MV-4-11 (cell line): ENCODE measurements at regions not wholly inside any gene's neighbourhood (a gene's known extent, or its start where the extent isn't known, plus 50 kb on each side); places are given as distances from the start of the nearest gene placed in this dataset.

ENCODE experiments used
- DNase-seq: peaks from one replicate; lab custom pipeline; 2025; lab: John Stamatoyannopoulos, UW

DNA sequence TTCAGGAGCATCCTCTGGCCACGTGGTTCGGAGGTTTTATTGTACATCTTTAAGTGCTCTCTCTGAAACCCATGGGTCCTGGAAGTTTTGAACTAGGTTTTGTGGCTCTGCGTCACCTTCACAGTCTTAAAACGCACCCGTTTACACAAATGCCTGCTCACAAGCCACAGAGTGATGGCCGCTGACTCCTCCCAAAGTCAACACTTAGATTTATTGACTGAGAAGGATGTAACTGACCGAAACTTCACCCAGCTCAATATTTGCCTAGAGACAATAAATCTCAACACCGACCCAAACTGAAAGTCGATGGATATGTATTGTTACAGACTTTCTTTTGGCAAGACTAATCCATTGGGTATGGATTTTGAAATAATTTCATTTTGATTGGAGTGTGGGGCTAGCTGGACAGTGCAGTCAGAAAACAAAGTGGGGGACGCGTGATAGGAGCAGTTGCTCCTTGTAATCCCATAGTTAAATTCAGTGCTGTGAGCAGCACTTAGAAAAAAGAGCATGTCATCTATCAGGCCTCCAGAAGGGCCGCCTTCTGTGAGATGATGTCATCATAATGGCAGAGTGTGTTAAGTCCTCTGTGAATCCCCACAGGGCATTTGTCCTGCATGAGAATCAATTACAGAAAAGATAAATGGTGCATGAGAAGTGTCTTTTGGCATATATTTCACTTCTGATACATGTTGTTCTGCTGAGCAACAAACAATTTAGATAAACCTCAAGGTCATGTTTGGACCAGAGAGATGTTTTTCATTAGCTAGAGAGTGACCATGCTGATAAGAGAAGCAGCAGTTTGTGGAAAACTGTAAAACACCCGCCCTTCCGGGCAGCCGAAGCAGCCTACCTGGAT is 183.7 kb downstream of the INO80D start:
- no peak for DNase-seq

DNA sequence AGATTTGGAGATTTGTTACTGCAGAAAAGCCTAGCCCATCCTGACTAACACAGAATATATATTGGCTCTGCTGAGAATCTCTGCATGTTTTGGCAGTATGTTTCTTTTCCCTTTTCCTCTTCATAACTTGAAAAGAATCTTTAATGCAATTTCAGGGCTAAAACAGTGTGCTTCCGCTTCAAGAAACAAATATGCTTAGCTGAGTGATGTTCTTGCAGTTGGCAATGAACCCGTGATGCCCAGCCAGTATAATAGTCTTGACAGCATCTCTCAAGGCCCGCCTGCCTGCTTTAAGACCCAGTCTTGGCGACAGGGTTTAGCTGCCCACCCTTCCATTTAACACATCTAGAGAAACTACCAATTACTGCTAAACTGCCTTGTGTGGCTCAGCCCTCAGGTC is 184.5 kb downstream of the INO80D start:
- no peak for DNase-seq

DNA sequence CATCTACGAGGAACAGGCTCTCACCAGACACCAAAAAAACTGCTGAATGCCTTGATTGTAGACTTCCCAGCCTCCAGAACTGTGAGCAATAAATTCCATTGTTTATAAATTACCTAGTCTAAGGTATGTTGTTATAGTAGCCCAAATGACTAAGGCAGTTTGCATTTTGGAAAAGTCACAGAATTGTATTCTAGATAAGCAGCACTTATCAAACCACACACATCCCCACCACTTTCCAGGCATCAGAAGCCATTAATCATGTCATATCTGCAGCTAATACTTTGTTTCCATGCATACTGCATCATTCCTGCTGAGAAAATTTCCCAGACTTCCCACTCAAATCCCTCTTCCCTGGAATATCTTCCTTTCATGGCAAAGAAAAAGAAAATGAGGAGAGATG is 187.2 kb downstream of the INO80D start:
- no peak for DNase-seq

DNA sequence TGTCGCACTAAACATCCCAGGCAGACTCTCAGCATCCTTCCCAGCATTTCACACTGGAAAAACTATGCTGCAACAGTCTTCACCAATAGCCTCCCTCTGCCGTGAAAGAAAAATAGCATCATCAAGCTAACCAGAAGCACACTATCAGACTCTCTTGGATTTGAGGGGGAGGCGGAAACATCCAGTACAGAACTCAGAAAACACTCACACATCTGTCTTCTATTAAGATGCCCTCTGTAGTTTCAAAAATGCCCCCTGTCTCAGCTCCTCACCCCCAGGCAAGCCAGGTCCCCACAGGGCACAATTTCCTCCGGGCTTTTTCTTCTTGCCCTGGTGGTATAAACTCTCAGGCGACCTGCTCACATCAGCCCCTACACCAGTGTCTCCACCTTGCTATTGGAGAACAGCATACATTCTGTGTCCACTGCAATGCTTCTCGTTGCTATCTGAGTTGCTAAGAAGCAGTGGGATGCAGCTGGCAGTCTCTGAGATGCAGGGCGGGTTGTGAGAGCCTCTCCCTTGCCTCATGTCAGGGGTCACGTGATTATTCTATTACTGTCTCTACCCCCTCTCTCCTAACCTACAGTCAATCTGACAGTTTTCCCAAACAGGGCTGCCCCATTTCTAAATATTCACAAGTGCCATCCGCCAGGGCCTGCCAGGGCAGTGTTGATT is 189.9 kb downstream of the INO80D start:
- DNase-seq, result no peak

DNA sequence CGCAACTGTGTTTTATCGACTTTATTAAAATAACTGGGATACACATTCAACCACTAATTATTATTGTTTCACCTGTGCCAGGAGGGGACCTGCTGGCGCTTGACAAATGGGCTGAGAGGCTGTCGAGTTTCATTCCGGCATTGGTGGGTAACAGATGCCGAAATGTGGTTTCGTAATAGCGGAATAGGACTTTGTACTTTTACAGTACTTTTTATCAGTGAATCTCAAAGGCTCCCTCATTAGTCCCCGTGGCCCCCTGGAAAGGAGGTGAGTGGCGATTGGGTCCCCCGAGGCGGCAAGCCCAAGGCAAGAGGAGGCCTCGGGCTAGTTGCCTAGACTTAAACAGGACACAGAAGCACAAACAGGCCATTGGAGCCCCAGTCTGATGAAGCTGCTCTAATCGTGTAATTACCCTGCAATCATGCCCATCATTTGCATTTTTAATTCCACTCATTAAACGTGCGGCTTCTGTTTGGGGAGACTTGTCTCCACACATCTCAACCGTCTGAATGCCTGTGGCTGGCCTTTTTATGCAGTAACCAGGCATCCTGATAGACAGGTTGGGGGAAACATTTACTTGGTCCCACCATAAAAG is 193.2 kb downstream of the INO80D start:
- no peak for DNase-seq

DNA sequence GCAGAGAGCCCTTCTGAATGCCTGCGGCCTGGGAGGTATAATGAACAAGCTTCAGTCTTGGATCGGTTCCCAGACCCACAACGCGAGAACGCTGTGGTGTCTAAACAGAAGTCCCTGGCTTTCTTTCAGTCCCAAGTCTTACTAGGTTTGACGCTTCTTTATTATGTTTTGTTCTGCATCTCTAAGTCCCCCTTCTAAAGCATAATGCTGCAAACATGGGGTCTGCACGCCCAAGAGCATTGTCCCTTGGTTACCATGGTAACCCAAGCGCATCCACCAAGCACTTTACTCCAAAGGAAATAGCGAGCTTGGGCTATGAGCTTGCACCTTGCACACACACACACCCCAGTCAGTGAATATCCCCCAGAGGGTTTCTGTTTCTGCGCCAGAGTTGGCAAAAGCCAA is 193.7 kb downstream of the INO80D start:
- no peak for DNase-seq

DNA sequence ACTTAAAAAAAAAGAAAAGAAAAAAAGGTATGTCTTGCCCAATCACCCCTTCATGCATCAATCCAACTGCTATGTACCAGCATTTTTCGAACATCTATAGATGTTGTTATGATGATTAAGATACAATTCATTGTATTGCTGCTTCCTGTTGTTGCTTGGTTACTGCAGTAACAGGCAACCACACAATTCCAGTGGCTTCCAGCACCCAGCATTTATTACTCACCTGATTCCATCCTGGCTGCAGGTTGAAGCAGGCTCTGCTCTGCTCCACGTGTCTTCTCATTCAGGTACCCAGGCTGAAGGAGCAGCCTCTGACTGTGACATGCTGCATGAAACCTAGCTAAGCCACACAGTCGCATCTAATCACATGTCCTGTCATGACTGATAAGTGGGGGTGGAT is 196.9 kb downstream of the INO80D start:
- DNase-seq, result no peak

DNA sequence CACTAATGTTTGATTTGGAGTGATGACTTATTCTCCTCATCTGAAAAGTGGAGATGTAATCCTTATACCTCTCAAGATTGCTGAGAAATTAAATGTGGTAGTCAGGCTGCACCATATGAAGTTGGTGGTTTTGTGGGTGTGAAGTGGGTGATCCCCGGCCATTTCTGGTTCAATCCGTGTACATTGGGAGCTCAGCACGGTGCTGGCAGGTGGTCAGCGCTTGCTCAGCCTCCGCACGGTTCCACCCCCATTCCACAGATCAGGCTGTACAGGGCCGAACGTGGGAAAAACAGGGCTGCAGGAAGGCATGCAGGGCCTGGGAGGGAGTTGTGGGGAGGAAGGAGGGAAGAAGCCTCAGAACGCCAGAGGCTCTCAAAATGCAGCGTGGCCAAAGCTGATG is 198.3 kb downstream of the INO80D start:
- DNase-seq, result no peak

DNA sequence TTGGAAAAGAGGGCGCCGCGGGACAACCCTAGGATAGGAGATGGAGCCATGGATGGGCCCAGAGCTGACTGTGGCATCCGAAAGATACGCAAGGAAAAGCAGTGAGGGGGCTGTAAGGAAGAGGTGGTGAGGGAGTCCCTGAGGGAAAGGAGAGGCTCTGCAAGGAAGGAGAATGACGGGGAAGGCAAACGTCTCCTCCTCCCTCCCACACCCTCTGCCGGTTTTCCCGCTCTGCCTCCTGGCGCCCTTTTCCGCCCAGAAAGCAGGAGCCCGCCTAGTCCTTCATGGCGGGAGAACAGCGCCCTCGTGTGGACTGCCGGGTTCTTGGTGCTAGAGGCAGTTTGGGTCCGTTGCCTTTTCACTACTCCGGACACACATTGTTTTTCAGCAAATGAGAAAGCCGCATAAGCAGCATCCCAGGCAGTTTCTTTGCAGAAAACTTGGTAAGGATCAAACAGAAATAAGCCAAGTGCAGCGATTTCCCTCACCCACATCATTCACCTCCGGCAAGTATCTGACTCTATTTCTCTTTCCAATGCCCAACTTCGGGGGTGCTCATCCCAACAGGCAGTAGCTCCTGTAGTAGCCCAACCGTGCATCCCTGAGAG is 200.4 kb downstream of the INO80D start:
- DNase-seq, result peak; percentile 63

DNA sequence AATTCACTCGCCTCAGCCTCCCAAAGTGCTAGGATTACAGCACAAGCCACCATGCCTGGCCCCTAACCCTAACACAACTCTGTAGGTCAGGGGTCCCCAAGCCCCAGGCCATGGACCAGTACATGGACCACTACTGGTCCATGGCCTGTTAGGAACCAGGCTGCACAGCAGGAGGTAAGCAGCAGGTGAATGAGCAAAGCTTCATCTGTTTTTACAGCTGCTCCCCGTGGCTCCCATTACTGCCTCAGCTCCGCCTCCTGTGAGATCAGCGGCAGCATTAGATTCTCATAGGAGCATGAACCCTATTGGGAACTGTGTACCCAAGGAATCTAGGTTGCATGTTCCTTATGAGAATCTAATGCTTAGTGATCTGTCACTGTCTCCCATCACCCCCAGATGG is 201.7 kb downstream of the NRP2 start:
- DNase-seq, result no peak

DNA sequence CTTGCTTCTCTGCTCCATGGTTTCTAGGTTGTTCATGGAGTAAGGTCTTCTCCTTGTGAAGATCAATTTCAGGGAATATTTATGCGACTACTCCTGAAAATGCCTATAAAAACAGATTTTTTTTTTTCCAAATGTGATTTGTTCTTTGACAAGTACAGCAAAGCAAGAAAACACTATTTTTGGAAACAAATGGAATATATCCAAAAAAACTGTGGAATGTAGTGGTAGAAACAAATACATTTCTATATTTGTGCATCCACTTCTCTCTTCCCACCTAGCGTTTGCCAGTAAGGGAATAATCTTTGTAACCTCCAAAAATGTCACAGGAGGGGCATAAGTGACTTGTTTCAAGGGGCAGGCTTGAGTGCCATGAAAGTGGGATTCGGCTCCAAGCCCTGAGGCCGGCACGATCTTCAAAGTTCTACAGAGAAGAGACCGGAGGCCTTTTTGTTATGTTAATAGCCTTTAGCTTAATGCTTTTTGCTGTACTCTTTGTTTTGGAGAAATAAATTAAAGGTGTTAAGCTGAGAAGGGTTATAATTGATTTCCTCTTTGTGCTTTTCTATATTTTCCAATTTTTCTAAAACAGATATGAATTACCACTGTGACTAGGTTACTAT is 200.6 kb downstream of the NRP2 start:
- no peak for DNase-seq

DNA sequence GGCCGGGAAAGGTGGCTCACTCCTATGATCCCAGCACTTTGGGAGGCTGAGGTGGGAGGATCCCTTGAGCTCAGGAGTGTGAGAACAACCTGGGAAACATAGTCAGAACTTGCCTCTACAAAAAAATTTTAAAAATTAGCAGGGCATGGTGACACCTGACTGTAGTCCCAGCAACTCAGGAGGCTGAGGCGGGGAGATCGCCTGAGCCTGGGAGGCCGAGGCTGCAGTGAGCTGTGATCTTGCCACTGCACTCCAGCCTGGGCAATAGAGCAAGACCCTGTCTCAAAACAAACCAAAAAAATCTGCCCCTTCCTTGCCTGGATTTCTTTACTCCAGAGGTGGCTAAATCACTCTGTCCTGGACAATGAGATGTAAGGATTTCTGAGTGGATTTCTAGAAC is 197.7 kb downstream of the NRP2 start:
- DNase-seq, result no peak

DNA sequence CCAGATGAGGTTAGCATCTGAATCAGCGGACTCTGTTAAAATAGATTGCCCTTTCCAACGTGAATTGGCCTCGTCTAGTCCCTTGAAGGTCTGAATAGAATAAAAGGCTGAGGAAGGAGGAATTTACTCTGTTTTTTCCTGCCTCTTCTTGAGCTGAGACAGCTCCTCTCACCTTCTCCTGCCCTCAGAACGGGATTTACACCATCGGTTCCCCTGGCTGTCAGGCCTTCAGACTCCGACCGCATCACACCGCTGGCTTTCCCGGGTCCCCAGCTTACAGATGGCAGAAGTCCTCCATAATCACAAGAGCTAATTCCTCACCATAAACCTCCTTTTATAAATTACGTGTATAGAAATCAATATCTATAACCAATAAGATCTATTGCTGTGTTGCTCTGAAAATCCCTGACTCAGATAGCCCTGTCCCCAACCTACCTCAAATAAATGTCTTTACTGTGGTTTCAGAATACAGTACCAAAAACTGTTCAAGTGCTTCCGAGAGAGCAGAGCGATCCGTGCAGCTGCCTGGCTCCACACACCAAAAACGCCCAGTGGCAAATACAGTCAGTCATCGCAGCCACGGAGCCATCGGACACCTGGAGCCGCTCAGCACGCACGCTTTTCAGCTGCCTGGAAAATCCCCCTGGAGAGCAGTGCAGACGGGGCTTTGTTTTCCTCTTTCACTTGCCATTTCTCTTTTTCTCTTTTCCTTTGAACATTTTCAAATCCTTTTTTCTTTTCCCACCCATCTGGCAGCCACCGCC is 196.9 kb downstream of the NRP2 start:
- DNase-seq, result no peak

DNA sequence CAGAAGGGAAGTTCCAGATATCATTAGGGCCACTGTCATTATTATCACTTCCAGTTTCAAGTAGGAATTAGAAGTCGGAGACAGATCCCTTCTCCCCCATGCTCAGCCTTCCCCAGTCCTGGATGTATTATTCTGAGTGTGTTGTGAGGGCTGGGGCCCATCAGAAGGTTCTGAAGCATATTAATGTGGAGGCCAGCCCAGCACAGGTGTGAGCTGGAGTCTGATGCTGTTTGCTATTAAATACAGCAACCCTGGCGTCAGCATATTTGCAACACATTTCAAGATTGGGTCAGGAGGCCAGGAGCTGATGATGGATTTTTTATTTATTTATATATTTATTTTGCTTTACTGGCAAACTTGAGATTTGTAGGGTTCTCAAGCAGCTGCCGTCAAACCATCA is 195.2 kb downstream of the NRP2 start:
- DNase-seq, result no peak

DNA sequence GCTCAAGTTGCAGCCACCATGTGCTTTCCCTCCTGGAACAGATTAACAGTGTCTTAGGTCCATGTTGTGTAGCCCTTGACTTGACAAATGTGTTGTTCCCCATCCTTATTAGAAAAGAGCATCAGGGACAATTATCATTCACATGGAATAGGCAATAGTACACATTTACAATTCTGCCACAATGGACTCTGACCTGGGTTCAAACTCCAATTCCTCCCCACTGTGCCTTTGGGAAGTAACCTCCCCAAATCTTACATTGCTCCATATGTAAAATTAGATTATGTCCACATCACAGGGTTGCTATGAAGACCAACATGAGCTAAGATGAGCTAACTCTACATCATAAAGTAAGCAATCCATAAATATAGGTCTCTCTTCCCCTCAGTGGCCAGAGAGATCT is 193.8 kb downstream of the NRP2 start:
- DNase-seq, result no peak

DNA sequence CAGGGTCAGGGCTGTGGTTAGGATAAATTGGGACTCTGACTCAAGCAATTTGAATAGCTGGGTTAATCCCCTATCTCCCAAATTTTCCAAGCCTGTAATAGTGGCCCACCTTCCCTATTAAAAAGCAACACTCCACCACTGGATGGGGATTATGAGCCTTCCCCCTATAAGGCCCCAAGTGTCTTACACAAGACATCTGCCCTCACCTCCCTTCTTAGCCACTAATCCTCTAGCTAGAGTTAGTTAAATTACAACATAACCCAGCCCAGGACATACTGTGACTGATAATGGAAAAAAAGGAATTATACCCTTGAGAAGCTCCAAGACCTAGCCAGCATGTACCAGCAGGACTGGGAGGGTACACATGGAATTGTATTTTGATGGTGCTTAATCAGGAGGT is 190.4 kb downstream of the NRP2 start:
- peak; percentile 85 for DNase-seq

DNA sequence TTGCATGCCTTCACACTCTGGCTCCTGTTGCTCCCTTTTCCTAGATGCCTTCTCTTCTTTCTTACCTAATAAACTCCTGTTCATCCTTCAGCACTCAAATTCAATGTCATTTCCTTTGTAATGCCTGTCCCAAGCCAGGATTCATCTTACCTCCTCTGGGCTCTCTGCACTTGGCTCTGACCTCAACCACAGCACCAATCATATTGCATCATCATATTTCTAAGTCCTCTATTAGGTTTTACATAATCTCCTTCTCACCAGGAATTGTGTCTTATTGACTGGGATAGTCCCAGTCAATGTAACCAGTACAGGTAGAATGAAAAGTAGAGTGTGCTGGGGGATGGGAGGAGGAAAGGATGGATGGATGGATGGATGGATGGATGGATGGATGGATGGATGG is 187.1 kb downstream of the NRP2 start:
- peak; percentile 54 for DNase-seq

DNA sequence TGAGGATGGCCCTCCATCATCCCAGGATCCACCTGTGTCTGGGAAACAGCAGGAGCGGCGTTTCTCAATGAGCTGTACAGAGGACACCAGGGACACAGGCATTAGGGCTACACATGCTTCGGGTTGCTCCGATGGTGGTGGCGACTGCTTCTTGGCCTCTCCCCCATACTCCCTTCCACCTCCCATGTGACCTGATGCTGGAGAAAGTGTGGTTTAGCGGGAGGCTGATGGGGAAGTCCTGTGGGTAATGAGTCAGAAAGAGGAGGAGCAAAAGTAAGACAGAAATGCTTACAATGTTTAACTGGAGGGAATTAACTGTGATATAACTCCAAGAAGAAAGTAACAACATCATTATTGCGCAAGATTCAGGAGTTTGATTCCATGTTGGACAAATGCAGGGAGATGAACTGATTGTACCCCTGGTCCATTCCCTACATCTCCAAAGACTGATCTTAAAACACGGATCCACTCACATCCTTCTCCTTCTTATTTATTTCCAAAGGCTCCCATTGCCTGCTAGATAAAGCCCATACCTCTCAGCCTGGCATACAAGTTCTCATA is 186.6 kb downstream of the NRP2 start:
- DNase-seq, result peak; percentile 93

DNA sequence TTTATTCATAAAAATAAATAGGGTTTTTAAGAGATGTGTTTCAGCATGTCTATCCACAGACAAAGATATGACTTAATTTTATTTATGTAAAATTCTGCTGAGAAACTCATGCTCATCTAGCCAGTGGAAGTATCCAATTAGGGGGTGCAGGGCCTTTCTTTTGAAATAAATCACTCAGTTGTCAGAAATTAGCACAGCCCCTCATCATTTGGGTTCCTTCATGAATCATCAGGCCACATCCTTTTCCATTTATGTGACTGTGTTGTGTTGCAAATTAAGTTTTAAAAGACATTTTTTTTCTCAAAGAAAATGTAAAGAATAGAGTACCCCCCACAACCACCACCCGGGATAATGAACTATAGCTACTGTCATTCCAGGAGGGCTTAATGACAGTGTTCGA is 185.8 kb downstream of the NRP2 start:
- peak; percentile 48 for DNase-seq

DNA sequence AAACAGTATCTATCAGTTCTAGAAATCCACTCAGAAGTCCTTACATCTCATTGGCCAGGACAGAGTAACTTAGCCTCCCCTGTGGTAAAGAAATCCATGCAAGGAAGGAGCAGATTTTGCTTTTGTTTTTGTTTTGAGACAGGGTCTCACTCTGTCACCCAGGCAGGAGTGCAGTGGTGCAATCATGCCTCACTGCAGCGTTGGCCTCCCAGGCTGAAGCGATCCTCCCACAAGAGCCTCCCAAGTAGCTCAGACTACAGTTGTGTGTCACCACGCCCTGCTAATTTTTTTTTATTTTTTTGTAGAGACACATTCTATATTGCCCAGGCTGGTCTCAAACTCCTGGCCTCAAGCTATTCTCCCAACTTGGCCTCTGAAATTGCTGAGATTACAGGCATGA is 185.1 kb downstream of the NRP2 start:
- no peak for DNase-seq

DNA sequence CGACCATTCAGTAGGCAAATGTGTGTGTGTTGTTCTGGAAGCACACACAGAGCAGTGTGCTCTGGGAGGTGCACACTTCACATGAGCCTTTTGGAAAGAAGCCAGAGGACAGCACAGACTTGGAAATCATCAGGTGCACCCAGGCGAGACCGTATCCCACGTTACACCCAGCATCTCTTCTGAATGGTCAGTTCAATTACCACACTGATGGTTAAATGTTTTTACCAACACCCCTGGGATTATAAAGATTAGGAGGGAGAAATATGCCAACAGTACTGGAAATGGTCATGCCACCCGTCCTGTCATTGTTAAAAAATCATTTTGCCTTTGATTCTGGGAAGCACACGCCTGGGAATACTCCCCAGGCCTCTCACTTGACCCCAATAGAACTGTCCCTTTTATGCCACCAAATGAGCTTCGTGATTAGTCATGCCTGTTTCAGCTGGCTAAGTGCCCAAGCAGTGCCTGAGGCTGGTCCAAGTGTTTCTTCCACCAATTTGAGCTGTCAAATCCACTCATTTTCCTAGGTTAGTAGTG is 183.7 kb downstream of the NRP2 start:
- DNase-seq, result no peak
